GM19035 (cell line): ENCODE measurements at regions not wholly inside any gene's neighbourhood (a gene's known extent, or its start where the extent isn't known, plus 50 kb on each side); places are given as distances from the start of the nearest gene placed in this dataset.
"Not testable (repeated sequence)": the region's sequence is repeated elsewhere in the genome, so short reads cannot be mapped to it uniquely, and the experiment has no call there.

Experiments used
- ATAC-seq: cut with Tn5 transposase; IDR thresholded peaks from one replicate; pipeline ENCODE4 v1.9.1; 2021; ENCODE audit not compliant: unreplicated experiment

DNA sequence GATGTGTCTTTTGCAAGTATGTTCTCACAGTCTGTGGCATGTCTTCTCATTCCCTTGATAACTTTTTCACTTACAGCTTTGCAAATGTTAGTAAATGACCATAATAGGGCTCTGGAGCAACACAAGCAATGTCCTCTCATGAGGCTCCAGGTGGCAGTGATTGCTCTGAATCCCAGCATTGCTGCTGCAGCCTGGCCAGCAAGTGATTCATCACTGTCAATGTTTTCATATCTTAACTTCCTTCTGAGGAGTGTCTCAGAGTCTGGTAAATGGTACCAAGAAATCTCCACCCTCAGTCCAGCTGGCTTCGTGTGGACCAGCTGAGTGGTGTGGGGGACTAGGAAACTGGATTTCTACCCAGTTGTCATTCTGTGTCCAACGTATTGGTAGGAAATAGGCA lies 139.6 kb downstream of the MYLK4 start:
- no peak for ATAC-seq

DNA sequence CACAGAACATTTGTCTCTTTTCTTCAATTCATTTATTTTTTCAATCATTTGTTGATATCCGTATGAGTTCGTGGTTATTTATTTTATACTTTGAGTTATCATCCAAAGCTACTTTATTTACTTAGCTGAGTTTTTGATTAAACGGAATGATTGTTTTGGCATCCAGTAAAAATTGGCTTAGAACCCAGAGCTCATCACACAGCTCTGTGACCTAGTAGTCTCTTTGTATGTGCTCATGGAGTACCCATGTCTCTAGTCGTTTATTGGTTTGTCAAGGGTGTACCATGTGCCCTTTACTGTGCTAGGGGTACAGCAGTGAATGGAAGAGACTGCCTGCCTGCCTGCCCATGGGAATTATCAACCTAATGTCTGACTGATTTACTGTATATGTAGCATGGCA lies 142.2 kb downstream of the MYLK4 start:
- no peak for ATAC-seq

DNA sequence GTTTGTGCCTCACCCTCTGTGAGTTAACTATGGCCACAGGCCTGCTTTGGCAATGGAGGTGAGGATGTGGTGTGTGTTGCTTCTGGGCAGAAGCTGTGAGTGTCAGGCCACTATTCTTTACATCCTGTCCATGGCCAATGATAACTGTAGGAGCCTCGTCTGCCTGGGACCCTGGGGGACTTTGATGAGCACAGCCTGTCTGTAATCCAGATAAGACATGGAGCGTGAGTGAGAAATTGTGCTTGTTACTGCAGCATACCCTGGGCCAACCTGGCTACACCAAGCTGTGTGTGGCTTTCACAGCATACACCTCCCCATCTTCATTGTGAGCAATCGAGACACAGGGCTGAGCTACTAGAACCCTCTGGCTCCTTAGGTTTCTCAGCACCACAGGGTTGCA lies 150.4 kb downstream of the MYLK4 start:
- ATAC-seq: no peak

DNA sequence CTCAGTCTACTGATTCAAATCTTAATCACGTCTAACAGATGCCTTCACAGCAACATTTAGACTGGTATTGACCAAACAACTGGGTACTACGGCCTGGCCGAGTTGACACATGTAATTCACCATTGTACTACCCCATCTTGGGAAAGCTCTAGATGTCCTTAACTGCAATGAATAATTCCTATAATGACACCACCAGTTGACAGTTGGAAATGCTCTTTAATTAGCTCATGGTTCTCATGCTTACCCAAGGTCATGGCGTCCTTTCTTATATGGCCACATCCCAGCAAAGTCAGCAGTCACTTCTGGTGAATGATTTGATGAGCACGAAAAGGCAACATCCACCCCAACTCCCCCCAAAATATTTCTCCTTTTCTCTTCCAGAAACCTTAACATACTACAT lies 150.9 kb downstream of the MYLK4 start:
- no peak for ATAC-seq

DNA sequence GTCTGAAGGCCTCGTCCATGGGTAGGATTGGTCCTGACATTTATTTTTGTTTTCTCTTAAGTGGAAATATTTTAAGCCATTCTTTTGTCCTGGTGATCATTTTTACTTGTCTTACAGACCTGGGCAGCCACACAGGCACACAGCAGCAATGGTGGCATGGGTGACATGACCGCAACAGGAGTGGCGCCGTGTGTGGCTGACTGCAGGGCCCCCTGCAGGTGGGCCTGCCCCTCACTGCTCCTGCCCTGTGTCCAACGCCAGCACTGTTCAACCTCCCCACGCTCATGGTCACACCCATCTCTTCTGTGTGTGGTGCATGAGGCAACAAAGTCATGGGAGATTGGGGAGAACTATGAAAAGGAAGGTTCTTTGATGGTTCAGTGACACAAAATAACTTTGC lies 151.9 kb downstream of the MYLK4 start:
- no peak for ATAC-seq

DNA sequence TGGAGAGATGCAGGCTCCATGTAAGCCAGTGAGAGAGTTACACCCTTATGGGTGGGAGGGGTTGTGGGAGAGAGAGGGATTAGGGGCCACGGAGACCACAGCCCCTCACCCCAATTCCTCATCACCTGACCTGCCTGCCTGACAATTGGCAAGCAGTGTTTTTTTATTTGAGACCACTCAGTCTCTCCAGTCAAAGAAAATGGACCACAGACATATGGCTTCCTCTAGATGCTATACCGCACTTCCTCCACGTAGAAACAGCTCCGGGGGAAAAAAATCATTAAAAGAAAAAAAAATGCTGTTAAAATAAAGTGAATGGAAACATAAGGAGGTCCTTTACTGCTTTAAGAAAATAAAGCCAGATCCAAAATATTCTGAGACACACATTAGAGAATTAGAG lies 152.7 kb downstream of the MYLK4 start:
- ATAC-seq: no peak

DNA sequence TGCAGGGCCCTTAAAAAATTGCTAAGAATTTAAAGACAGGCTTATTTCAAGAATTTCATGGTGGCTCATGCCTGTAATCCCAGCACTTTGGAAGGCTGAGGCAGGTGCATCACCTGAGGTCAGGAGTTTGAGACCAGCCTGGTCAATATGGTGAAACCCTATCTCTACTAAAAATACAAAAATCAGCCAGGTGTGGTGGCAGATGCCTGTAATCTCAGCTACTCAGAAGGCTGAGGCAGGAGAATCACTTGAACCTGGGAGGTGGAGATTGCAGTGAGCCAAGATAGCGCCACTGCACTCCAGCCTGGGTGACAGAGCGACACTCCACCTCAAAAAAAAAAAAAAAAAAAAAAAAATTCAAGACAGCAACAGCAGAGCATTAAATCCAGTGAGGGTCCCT lies 153.3 kb downstream of the MYLK4 start:
- ATAC-seq: not testable (repeated sequence)

DNA sequence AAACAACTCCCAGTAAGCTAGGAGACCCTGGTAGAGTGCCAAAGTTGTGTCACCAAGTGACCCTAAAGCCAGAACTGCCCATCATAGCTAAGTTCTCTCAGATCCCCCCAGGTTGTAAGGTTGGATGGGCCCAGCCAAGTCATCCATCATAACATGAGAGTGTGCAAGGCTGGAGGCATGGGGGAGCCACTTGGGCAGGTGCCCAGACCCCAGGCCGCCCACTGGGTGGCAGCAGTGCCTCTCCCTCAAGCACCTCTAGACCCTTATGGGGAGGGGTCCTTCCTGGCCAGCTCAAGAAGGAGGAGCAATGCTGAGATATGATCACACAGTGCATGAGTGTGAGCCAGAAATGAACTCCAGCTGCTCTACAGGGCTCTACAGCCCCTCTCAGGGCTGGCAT lies 154.5 kb downstream of the MYLK4 start:
- no peak for ATAC-seq

DNA sequence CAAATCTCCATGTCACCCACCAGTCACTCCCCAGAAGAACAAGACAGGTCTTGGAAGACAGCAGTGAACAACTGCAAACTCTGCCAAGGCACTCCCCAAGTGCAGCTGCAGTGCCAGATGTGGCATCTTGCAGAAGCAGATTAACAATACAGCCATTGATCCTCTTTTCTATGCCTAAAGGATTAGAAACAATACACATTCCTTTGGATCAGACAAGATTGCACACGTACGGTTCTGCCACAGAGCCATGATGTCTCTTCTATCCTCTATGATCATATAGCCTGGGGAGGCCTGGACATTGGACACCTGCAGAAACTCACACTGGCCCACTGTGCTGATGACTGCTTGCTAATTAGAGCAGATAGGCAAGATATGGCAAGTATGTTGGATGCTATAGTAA lies 155.9 kb downstream of the MYLK4 start:
- ATAC-seq: no peak

DNA sequence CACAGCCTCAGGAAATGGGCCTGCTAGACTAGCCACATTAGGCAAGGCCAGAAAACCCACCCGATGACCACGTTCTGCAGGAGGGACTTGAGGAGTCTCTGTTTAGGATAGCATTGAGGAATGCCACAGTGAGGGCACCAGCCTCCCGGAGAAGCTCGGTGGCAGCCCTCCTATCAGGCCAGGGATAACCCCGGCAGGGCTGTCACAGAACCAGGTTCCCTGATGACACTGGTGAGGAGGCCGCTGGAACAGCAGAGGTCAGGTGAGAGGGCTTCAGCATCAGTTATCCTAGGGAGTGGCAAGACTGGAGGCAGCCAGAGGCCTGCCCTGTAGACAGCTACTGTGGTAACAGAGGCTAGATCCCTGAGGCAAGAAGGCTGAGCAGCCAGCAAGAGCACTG lies 157.6 kb downstream of the MYLK4 start:
- ATAC-seq: no peak

DNA sequence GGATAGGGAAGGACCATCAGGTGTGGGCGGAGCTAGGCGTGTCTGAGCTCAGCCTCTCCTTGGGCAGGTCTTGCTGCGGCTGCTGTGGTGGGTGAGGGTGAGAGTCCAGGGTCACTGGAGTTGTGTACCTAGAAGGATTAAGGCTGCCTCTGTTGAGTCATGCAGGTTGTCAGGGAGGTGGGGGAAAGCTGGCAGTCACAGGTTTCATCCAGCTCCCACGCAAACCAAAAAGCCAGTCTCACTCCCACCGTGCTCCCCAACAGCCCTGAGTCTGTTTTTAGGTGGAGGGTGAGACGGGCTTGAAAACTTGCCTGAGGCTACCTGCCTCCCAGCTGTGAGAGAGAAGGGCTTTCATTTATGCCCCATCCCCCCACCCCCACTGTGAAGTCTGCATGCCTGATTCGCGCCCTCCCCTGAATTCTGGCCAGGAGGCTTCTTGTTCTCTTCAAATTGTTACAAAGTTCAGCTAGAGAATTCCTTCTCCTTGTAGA lies 161.5 kb downstream of the MYLK4 start:
- no peak for ATAC-seq

DNA sequence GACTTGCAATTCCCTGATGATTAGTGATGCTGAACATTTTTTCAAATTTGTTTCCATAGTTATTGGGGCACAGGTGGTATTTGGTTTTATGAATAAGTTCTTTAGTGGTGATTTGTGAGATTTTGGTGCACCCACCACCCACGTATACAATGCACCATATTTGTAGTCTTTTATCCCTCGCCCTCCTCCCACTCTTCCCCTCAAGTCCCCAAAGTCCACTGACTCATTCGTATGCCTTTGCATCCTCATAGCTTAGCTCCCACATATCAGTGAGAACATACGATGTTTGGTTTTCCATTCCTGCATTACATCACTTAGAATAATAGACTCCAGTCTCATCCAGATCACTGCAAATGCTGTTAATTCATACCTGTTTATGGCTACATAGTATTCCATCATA lies 167.3 kb downstream of the MYLK4 start:
- ATAC-seq: no peak

DNA sequence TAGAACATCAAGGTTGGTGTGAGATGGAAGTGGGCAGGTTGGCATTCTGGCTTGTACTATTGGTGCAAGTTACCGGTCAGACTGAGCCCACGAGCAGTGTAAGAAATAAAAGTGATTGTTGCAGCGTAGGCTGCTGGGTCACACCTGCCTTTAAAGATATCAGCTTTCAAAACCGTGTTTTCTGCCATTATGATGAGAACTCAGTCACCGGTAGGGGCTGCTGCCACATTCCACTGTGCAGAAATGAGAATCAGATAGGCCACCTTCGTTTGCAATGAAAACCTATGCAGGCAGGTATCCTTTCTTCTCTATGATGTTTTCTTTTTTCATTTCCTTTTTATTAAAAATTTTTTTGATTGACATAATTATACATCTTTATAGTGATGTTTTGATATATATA lies 168.5 kb downstream of the MYLK4 start:
- no peak for ATAC-seq

DNA sequence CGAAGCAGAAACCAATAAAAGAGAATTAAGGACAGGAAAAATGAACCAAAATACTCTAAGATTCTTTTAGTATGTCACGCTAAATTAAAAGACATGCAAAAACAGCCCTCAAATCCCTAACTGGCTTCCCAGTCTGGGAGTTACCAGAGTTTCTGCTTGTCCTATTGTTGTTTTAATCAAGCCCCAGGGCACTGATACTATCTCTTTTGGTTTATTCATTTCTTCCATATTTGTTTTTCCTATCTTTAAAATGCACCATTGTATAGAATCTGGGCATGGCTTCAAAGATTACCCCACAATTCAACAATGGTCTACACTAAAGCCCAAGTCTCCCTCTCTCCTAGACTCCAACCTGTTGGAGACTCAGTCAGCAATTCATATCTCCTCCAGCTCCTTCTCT lies 169.1 kb downstream of the MYLK4 start:
- ATAC-seq: no peak

DNA sequence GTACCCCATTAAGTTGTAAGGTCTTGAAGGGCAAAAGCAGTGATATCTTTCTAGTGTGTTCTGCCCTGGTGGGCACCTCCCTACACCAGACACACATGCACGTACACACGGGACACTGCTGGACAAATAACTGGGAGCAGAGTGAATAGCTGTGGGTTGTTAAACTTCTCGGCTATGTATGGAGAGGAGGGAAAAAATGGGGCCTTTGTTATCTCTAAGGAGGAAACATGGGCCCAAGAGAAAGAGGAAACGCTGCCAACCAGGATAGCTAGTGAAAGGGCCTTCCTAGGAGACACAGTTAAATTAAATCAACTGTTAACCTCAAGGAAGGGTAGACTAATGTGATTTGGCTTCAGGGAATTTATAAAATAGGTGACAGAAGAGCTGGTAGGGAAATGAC lies 169.7 kb downstream of the MYLK4 start:
- no peak for ATAC-seq

DNA sequence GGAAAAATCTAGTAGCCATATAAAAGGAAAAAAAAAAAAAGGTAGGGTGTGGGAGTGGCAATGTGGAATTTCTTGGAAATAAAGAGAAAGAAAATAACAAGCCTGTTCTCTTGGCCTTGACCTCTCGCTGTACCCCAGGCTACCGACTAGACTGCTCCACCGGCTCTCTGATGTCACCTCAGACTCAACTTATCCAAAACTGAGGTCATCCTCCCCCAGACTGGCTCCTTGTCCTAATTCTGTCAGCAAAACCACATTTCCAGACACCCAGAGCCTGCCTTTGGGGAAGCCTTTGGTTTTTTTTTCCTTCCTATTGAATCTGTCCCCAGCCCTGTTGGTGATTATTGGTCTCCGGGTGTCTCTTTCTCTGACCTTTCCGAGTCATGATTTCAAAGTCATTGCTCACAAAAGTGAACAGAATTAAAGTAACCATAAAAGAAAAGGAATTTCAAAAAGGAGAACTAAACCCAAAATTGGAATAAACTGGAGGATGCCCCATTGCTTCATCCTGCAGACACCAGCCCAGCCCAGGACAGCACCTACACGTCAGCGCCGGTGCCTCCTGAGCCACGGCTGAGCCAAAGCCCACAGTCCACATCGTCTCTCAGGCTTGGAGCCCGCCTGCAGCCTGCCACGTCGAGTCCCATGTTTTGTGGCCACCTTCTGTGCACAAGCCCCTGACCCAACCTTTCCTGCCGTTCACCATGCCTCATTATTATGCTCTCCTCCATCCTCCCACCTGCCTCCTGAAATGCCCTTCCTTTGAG lies 170.7 kb downstream of the MYLK4 start:
- no peak for ATAC-seq

DNA sequence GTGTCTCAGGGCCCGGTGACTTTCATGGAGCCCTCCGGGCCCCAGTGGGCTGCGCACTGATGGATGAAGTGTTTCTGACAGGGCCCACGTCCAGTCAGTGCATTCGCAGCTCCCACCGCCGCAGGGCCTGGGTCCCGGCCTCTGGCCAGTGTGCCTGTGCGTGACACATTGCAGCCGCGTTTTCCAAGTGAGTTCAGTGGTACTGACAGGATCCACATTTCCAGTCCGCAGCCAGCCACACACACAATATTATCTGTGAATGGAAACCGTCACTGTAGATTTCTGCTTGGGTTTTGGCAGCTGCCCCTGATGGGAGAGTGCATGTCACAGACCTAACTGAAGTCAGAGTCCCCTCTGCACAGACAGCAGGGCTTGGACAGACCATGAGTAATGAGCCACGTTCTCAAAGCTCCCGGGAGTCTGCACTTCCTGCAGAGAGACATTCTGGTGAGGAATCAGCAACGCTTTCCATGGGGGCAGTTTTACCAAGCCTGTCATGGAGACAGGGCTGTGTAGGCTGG lies 171.4 kb downstream of the MYLK4 start:
- ATAC-seq: no peak

DNA sequence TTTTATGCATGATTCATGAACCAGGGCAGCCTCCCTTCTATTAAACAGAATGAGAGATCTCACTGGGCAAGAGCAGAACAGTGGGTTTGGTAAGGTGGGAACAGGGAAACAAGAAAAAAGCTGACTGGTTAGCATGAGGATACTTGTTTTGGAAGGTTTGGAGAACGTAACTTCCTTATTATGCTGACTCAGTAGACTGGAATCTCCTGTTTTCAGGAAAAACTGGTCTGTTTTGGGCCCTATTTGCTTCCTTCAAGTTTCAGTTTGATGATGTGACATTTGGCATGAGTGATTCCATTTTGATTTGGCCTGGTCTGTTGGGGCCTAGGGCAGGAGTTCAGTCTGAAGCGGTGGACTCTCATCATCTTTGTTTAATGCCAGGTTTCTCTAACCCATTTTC lies 172.0 kb downstream of the MYLK4 start:
- ATAC-seq: no peak

DNA sequence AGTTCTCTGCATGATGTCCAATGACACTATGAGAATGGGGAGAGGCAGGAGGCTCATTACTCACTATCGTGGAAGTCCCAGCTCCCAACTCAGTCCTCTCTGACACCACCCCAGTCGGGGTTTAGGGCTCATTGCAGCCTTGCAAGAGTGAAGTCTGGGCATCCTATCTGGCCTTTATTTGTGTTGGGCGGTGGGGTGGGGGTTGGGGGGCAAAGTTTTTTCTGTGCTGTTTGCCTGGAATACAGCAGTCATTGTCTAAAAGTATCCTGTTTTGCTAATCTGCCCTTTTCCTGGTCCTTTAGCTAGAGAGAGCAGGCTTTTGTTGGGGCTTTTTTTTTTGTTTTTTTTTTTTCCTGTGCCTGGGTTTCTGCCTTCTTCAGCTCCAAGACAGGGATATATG lies 174.2 kb downstream of the MYLK4 start:
- no peak for ATAC-seq

DNA sequence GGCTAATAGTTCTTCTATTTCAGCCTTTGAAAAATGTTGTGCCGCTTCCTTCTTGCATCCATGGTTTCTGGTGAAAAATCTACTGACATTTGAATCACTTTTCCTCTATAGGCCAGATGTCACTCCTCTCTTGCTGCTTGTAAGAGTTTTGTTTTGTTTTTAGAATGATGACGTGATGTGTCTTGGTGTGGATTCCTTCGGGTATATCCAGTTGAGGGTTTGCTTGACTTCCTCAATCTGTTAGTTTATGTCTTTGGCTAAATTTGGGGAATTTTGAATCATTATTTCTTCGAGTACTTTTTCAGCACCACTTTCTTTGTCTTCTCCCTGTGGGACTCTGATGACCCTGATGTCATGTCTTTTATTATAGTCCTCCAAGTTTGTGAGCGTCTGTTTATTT lies 175.5 kb downstream of the MYLK4 start:
- no peak for ATAC-seq

DNA sequence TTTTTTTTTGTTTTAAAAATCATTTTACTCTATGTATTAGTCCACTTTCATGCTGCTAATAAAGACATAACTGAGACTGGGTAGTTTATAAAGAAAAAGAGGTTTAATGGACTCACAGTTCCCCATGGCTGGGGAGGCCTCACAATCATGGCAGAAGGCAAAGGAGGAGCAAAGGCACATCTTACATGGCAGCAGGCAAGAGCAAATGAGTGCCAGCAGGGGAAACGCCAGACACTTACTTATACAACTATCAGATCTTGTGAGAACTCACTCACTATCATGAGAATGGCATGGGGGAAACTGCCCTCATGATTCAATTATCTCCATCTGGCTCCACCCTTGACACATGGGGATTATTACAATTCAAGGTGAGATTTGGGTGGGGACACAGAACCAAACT lies 181.3 kb downstream of the MYLK4 start:
- ATAC-seq: not testable (repeated sequence)

DNA sequence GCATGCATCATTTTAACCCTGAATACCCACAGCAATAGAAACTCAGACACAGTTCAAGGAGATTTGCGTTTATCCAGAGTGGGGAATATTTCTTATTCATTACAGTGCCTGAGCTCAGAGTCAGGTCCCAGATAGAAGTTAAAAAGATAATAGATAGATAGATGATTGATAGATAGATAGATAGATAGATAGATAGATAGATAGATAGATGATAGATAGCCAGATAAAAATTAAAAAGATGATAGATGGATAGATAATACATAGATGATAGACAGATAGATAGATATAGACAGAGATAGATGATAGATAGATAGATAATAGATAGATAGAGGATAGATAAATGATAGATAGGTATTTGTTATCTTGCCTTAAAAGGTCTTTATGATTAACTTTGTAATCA lies 184.7 kb downstream of the MYLK4 start:
- no peak for ATAC-seq

DNA sequence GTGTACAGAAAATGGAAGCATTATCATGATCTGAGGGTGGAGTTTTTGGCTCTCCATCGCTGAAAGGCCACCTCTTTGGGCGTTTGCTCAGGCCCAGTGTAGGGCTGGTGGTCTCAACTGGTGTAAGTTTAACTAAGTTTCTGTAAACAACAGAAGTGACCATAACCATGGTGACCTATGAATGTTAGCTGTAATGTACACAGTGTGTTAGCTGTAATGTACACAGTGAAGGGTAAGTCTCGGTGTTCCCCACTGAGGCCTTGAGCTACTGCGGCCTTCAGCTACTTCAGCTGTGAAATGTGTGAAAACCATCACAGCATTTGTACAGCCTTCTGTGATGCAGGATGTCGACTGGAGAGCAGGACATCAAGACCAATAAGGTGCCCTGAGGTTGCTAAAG lies 185.2 kb downstream of the MYLK4 start:
- ATAC-seq: no peak
